HL-60 (cell line): ENCODE measurements at regions not wholly inside any gene's neighbourhood (a gene's known extent, or its start where the extent isn't known, plus 50 kb on each side); places are given as distances from the start of the nearest gene placed in this dataset.

Experiments used
- CTCF ChIP-seq: IDR thresholded peaks from one replicate; pipeline ENCODE4 v1.5.1; 2011; ENCODE audit warnings: low read length, control low read depth, inconsistent platforms; ENCODE audit not compliant: insufficient read depth
- POLR2AphosphoS5 ChIP-seq: IDR thresholded peaks from 2 replicates; pipeline ENCODE4 v1.6.1; 2012; ENCODE audit warnings: low read depth
- TF ChIP-seq, protein P1 (sequence below): IDR thresholded peaks from 2 replicates; pipeline ENCODE4 v1.6.1; 2012; ENCODE audit warnings: low read depth; ENCODE audit not compliant: insufficient replicate concordance

DNA sequence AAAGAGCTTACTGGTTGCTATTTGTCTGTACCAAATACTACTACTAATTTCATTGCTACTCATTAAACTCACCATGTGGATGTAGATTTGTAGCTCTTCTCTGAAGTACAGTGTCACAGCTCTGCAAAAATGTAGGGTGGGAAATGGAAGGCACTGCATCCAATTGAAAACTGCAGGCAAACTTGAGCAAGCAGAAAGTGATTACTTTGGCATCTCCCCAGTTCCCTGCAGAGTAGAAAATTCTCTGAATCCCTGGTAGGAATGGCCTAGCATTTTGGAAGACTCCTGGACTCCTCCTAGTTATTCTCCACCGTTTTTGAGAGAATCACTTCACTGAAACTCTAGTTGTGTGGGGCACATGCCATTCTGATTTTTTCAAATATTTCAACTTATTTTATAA lies 239.1 kb downstream of the DIO2 start:
- TF ChIP-seq CTCF (no peak), POLR2AphosphoS5 (no peak)
- TF ChIP-seq, protein P1, sequence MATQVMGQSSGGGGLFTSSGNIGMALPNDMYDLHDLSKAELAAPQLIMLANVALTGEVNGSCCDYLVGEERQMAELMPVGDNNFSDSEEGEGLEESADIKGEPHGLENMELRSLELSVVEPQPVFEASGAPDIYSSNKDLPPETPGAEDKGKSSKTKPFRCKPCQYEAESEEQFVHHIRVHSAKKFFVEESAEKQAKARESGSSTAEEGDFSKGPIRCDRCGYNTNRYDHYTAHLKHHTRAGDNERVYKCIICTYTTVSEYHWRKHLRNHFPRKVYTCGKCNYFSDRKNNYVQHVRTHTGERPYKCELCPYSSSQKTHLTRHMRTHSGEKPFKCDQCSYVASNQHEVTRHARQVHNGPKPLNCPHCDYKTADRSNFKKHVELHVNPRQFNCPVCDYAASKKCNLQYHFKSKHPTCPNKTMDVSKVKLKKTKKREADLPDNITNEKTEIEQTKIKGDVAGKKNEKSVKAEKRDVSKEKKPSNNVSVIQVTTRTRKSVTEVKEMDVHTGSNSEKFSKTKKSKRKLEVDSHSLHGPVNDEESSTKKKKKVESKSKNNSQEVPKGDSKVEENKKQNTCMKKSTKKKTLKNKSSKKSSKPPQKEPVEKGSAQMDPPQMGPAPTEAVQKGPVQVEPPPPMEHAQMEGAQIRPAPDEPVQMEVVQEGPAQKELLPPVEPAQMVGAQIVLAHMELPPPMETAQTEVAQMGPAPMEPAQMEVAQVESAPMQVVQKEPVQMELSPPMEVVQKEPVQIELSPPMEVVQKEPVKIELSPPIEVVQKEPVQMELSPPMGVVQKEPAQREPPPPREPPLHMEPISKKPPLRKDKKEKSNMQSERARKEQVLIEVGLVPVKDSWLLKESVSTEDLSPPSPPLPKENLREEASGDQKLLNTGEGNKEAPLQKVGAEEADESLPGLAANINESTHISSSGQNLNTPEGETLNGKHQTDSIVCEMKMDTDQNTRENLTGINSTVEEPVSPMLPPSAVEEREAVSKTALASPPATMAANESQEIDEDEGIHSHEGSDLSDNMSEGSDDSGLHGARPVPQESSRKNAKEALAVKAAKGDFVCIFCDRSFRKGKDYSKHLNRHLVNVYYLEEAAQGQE = no peak
